Right lobe of liver (tissue), 6 donors: ENCODE measurements at regions not wholly inside any gene's neighbourhood (a gene's known extent, or its start where the extent isn't known, plus 50 kb on each side); places are given as distances from the start of the nearest gene placed in this dataset.
"Not testable (repeated sequence)": the region's sequence is repeated elsewhere in the genome, so short reads cannot be mapped to it uniquely, and the experiment has no call there.

Experiments used
- ATAC-seq, 4 donors: fragments of 200-7000 bp; cut with Tn5 transposase; one replicate each; pipeline ENCODE4 v1.9.1; 2020; ENCODE audit warnings: mild to moderate bottlenecking in 4 of 4, moderate library complexity in 4 of 4
- DNase-seq, 3 donors: peaks; one replicate each; pipeline ENCODE4 v3.0.0-alpha.2; 2020
- H3K27ac ChIP-seq, 3 donors: fragments of 200-600 bp; one replicate each; pipeline ENCODE4 v1.8.0; 2022
- H3K27me3 ChIP-seq, 2 donors: fragments of 200-600 bp; one replicate each; pipeline ENCODE4 v1.8.0; 2022
- H3K36me3 ChIP-seq, 4 donors: fragments of 200-600 bp; sonication (generic) in 1 of 4; one replicate each; pipeline versions ENCODE4 v1.5.1 to v1.8.0; 2017 to 2022; ENCODE audit warnings: control low read depth in 1 of 4
- H3K4me1 ChIP-seq, 4 donors: fragments of 200-600 bp; sonication (generic) in 1 of 4; one replicate each; pipeline versions ENCODE4 v1.5.1 to v1.8.0; 2017 to 2022; ENCODE audit warnings: control low read depth in 1 of 4
- H3K4me3 ChIP-seq, 3 donors: fragments of 200-600 bp; one replicate each; pipeline ENCODE4 v1.8.0; 2022
- H3K9me3 ChIP-seq, 4 donors: fragments of 200-600 bp; sonication (generic) in 1 of 4; one replicate each; pipeline versions ENCODE4 v1.5.1 to v1.8.0; 2017 to 2022; ENCODE audit warnings: control low read depth in 1 of 4
- CTCF ChIP-seq, 4 donors: fragments of 200-600 bp in 3 of 4; fragments of 450-650 bp in 1 of 4; IDR thresholded peaks; one replicate each; pipeline versions ENCODE4 v1.5.1 to v1.8.0; 2016 to 2022; ENCODE audit warnings: antibody characterized with exemption in 4 of 4, mild to moderate bottlenecking in 2 of 4
- POLR2A ChIP-seq: fragments of 450-650 bp; IDR thresholded peaks from one replicate; pipeline ENCODE4 v1.6.1; 2017; ENCODE audit warnings: antibody characterized with exemption, mild to moderate bottlenecking
- WGBS: methylation state at CpG from one replicate; pipeline ENCODE4 v1.1.6; 2018; ENCODE audit warnings: low coverage, low lambda C conversion rate; ENCODE audit not compliant: insufficient coverage; ENCODE audit errors: missing lambda C conversion rate; 5-methylcytosine and 5-hydroxymethylcytosine counted together
- intact Hi-C, 2 donors: fragments of 100-400 bp; cut with DNase I; formaldehyde crosslinking; loops; one replicate each; pipeline versions ENCODE4 v1.11.2 to v1.14.1; 2022
- donor health status: DM: no; HTN: yes; CAD: no.
- donor health status: DM: no; HTN: no; CAD: no.
- donor health status: DM: no; HTN: no; CAD: no.
- donor health status: DM: no; HTN: yes; CAD: no.
- donor health status: DM: no; HTN: yes; CAD: no.

DNA sequence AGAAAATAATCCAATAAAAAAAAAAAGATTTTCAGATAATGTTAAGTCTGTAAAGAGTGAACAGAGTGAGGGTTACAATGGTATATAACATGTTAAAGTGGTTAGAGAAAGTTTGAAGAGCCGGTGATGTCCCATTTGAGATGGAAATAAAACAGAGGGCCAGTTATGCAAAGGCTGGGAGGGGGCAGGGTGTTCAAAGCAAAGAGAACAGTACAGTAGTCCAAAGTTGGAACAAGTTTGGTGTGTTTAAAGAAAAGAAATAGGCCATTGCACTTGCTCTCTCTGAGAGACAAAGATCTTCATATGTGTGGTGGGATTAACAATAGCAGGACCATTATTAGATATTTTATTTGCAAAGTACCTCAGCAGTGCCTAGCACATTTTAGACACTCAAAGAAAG lies 179.5 kb upstream of the PKN2 start:
- no peak overlapping the region for H3K27ac ChIP-seq
- H3K36me3 ChIP-seq: no peaks in the 10 kb centered on the region
- ATAC-seq: peak in 3 of 4 donors; percentile 54 to 66 (median 55)
- intact Hi-C loops: no loop called here
- no peak for TF ChIP-seq POLR2A
- no peak for TF ChIP-seq CTCF (IDR thresholded peaks at IDR 0.05)
- DNase-seq: no peak
- no peaks in the 10 kb centered on the region for H3K27me3 ChIP-seq
- H3K4me3 ChIP-seq: no peak overlapping the region
- WGBS: 18% methylated on average over 1 of the region's 1 CpG
- H3K9me3 ChIP-seq: no peaks in the 10 kb centered on the region
- peaks cover 0 to 10% (median 4%) of the 10 kb centered on the region in 4 donors for H3K4me1 ChIP-seq

DNA sequence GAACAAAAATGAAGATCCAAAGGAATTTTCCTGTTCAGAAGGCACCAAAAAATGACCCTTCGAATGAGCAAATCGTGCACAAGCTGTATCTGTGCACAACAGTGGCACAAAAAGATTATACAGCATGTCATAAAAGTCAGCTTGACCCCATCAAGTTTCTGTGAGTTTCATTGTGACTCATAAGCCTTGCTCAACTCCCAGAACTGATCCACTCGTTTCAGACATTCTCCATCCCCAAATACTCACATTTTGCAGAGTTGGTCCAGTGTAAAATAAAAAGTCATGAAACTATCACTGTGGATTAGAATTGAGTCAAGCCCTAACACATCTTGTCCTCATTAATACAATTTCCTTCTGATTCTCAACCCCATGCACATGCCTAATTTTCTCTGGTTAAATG lies 174.7 kb upstream of the PKN2 start:
- no peaks in the 10 kb centered on the region for H3K9me3 ChIP-seq
- H3K4me1 ChIP-seq: peaks cover 0 to 6% (median under 1%) of the 10 kb centered on the region in 4 donors
- ATAC-seq (no peak), DNase-seq (no peak)
- no peaks in the 10 kb centered on the region for H3K27me3 ChIP-seq
- WGBS: 51% methylated on average over 3 of the region's 3 CpGs
- H3K4me3 ChIP-seq: no peak overlapping the region
- TF ChIP-seq POLR2A (no peak), CTCF (IDR thresholded peaks at IDR 0.05) (no peak)
- no peak overlapping the region for H3K27ac ChIP-seq
- no peaks in the 10 kb centered on the region for H3K36me3 ChIP-seq
- intact Hi-C loops: no loop called here

GRCh38 chr1:88514544-88515060 lies 169.5 kb upstream of the PKN2 start:
- no peak overlapping the region for H3K4me3 ChIP-seq
- intact Hi-C loops: no loop called here
- no peak for DNase-seq
- no peaks in the 10 kb centered on the region for H3K27me3 ChIP-seq
- WGBS: 93% methylated on average over 1 of the region's 1 CpG
- H3K27ac ChIP-seq: no peak overlapping the region
- no peaks in the 10 kb centered on the region for H3K36me3 ChIP-seq
- no peaks in the 10 kb centered on the region for H3K9me3 ChIP-seq
- TF ChIP-seq CTCF (IDR thresholded peaks at IDR 0.05) (no peak), POLR2A (no peak)
- ATAC-seq: no peak
- H3K4me1 ChIP-seq: no peaks in the 10 kb centered on the region

- H3K4me3 ChIP-seq, H3K4me1 ChIP-seq, H3K27me3 ChIP-seq, DNase-seq, intact Hi-C loops, H3K9me3 ChIP-seq, H3K36me3 ChIP-seq, H3K27ac ChIP-seq, ATAC-seq: not testable (repeated sequence)
- WGBS: 78% methylated on average over 1 of the region's 1 CpG
Measured at GRCh38 chr1:88517499-88517898, 166.6 kb upstream of the PKN2 start.

GRCh38 chr1:88519156-88519555 lies 164.9 kb upstream of the PKN2 start:
- intact Hi-C loops: no loop called here
- no peak overlapping the region for H3K4me3 ChIP-seq
- no peaks in the 10 kb centered on the region for H3K27me3 ChIP-seq
- H3K9me3 ChIP-seq: no peaks in the 10 kb centered on the region
- no peak overlapping the region for H3K27ac ChIP-seq
- ATAC-seq (no peak), DNase-seq (no peak)
- no peaks in the 10 kb centered on the region for H3K36me3 ChIP-seq
- TF ChIP-seq POLR2A (no peak), CTCF (IDR thresholded peaks at IDR 0.05) (no peak)
- WGBS: 57% methylated on average over 1 of the region's 1 CpG
- H3K4me1 ChIP-seq: no peaks in the 10 kb centered on the region
